HEK293T (cell line): ENCODE measurements at regions not wholly inside any gene's neighbourhood (a gene's known extent, or its start where the extent isn't known, plus 50 kb on each side); places are given as distances from the start of the nearest gene placed in this dataset.
A peak's percentile ranks its signal among the peaks of the same experiment; 100 is the strongest.

Experiments used
- CTCF ChIA-PET: fragments of 350-600 bp; formaldehyde crosslinking; extraction: SDS; loops from one replicate; lab custom pipeline; 2021; ENCODE audit warnings: antibody characterized with exemption, inconsistent platforms; lab: Yijun Ruan, JAX
- POLR2A ChIA-PET: fragments of 350-600 bp; formaldehyde crosslinking; extraction: SDS; loops from one replicate; lab custom pipeline; 2020; ENCODE audit warnings: antibody characterized with exemption, inconsistent platforms; lab: Yijun Ruan, JAX
- DNase-seq: peaks from one replicate; pipeline ENCODE4 v3.0.0; 2012; ENCODE audit warnings: mixed read lengths; ENCODE audit errors: extremely low spot score
- ARNT ChIP-seq: fragments of 450-650 bp; IDR thresholded peaks from 2 replicates; pipeline ENCODE4 v1.6.1; 2017; ENCODE audit warnings: mild to moderate bottlenecking
- BHLHE40 ChIP-seq: fragments of 450-650 bp; IDR thresholded peaks from 2 replicates; pipeline ENCODE4 v1.6.1; 2016; ENCODE audit warnings: mild to moderate bottlenecking, moderate library complexity, borderline replicate concordance
- CTBP1 ChIP-seq: fragments of 450-650 bp; IDR thresholded peaks from 2 replicates; pipeline ENCODE4 v1.6.1; 2016; ENCODE audit warnings: borderline replicate concordance
- ELF4 ChIP-seq: fragments of 450-650 bp; IDR thresholded peaks from 2 replicates; pipeline ENCODE4 v1.6.1; 2017; ENCODE audit warnings: antibody characterized with exemption
- FOXA1 ChIP-seq: fragments of 450-650 bp; IDR thresholded peaks from 2 replicates; pipeline ENCODE4 v1.6.1; 2016; ENCODE audit warnings: mild to moderate bottlenecking
- FOXK2 ChIP-seq: fragments of 450-650 bp; IDR thresholded peaks from 2 replicates; pipeline ENCODE4 v1.6.1; 2016; ENCODE audit warnings: mild to moderate bottlenecking
- FOXM1 ChIP-seq: fragments of 450-650 bp; IDR thresholded peaks from 2 replicates; pipeline ENCODE4 v1.6.1; 2017; ENCODE audit warnings: mild to moderate bottlenecking, borderline replicate concordance
- HDGF ChIP-seq: fragments of 450-650 bp; IDR thresholded peaks from 2 replicates; pipeline ENCODE4 v1.6.1; 2017; ENCODE audit warnings: antibody characterized with exemption, borderline replicate concordance
- L3MBTL2 ChIP-seq: fragments of 450-650 bp; conservative IDR thresholded peaks from 2 replicates; pipeline ENCODE4 v1.6.1; 2016; ENCODE audit warnings: mild to moderate bottlenecking
- LEF1 ChIP-seq: fragments of 450-650 bp; IDR thresholded peaks from 2 replicates; pipeline ENCODE4 v1.6.1; 2017; ENCODE audit warnings: mild to moderate bottlenecking, borderline replicate concordance
- NFRKB ChIP-seq: fragments of 450-650 bp; IDR thresholded peaks from 2 replicates; pipeline ENCODE4 v1.6.1; 2016; ENCODE audit warnings: mild to moderate bottlenecking, moderate library complexity
- PKNOX1 ChIP-seq: fragments of 450-650 bp; IDR thresholded peaks from 2 replicates; pipeline ENCODE4 v1.6.1; 2016
- SP1 ChIP-seq: fragments of 450-650 bp; IDR thresholded peaks from 2 replicates; pipeline ENCODE4 v1.6.1; 2017
- SUZ12 ChIP-seq: fragments of 450-650 bp; IDR thresholded peaks from 2 replicates; pipeline ENCODE4 v1.6.1; 2016; ENCODE audit warnings: mild to moderate bottlenecking
- TARDBP ChIP-seq: fragments of 450-650 bp; IDR thresholded peaks from 2 replicates; pipeline ENCODE4 v1.6.1; 2016
- ZNF384 ChIP-seq: fragments of 450-650 bp; IDR thresholded peaks from 2 replicates; pipeline ENCODE4 v1.6.1; 2016

GRCh38 chr12:66036317-66036716 is 94.2 kb downstream of the LLPH start:
- no peak for DNase-seq
- POLR2A ChIA-PET: no interaction called here
- CTCF ChIA-PET: interaction anchor here (0.6 to 0.8 kb wide), 3 partner anchors 10 to 74 kb away, joined by 3 to 4 read pairs (median 3); no protein-coding TSS in a partner anchor
- TF ChIP-seq PKNOX1: peak; percentile 54; the same call in 1 of the 2 replicates
- no peak for TF ChIP-seq L3MBTL2

DNA sequence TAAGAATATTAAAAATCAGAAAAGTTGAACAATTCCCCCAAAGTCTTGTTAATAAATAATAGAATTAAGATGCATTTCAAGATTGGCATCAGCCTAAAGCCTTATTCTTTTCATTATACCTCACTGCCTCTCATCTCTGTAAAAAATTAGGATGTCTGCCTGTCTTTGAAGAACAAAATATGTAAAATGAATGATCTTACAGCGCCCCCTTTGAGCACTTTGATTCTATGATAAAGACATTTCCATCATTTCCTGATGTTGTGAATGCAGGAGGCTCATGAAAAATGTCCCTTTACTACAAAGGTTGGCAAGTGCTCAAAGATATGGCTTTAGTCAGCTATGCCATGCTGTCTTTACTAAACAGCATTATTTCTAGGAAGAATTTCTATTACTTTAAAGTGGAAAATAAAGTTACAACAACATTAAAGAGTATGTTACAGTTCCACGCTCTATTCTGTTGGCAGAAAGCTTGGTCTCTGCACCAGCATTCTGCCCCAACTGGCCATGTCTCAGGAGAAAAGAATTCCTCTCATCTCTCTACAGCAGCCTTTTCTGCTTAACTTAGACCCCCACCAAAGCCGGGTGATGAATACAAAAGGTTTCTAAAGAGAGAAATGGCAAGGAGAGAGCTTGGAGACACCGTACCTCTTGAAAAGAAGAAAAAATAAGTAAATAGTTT is 95.1 kb downstream of the LLPH start:
- ChIA-PET POLR2A (no interaction called here), CTCF (interaction anchor here (0.6 to 0.8 kb wide), 4 partner anchors 9 to 1504 kb away, joined by 3 to 4 read pairs (median 3); no protein-coding TSS in a partner anchor)
- no peak for DNase-seq
- TF ChIP-seq FOXA1: no peak
- no peak for TF ChIP-seq HDGF
- TF ChIP-seq LEF1: no peak
- no peak for TF ChIP-seq L3MBTL2

DNA sequence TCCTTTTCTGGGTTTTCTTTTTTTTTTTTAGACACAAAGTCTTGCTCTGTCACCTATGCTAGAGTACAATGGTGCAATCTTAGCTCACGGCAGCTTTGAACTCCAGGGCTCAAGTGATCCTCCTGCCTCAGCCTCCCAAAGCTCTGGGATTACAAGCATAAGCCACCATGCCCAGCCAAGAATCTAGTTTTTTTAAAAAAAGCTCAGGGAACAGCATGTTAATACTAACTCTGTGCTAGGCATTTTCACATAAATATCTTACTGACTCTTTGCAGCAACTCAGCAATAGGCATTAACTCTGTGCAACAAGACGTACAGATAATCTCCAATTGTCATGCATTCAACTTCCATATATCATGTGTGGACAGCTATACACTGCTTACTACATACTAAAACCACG is 97.4 kb downstream of the LLPH start:
- TF ChIP-seq SP1 (no peak), ELF4 (no peak), FOXK2 (no peak), PKNOX1 (no peak), LEF1 (no peak), CTBP1 (no peak), ARNT (no peak), TARDBP (no peak), BHLHE40 (no peak)
- ChIA-PET CTCF (interaction anchor here (0.6 kb wide), 1 partner anchor 646 kb away, joined by 4 read pairs; no protein-coding TSS in a partner anchor), POLR2A (no interaction called here)
- DNase-seq: no peak

GRCh38 chr12:66032739-66033138 is 97.8 kb downstream of the LLPH start:
- TF ChIP-seq TARDBP (no peak), FOXM1 (no peak), NFRKB (no peak), L3MBTL2 (no peak), FOXA1 (no peak)
- CTCF ChIA-PET: no interaction called here
- POLR2A ChIA-PET: no interaction called here
- DNase-seq: no peak

DNA sequence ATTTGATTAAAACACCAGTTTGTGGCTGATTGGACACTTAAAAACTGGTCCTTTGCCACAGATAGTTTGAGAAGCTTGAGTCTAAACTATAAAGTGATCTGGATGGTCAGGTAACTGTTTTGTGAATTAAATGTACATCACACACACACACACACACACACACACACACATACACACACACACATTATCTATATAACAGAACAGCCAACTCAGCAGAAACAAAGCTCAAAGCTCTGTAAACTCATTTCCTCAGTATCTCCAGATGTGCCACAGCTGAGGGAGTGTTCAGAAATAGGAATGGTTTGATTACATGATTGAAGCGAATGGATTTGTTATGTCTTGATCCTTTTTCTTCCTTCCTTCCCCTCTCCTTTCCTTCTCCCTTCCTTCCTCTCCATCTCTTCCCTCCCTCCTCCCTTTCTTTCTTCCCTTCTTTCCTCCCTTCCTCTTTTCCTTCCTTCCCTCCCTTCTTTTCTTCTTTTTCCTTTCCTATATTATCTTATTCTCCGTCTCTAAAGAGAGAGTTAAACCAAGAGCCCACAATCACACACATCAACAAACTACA is 100.3 kb downstream of the LLPH start:
- TF ChIP-seq ARNT (no peak), LEF1 (no peak), FOXK2 (no peak), SUZ12 (no peak), PKNOX1 (no peak), CTBP1 (no peak)
- DNase-seq: no peak
- ChIA-PET POLR2A (no interaction called here), CTCF (no interaction called here)

GRCh38 chr12:66028390-66028789 is 102.2 kb downstream of the LLPH start:
- DNase-seq: no peak
- TF ChIP-seq BHLHE40: no peak
- TF ChIP-seq FOXK2: no peak
- TF ChIP-seq FOXM1: no peak
- no peak for TF ChIP-seq FOXA1
- no peak for TF ChIP-seq SUZ12
- TF ChIP-seq CTBP1: no peak
- no peak for TF ChIP-seq HDGF
- no peak for TF ChIP-seq PKNOX1
- TF ChIP-seq ARNT: no peak
- TF ChIP-seq TARDBP: no peak
- TF ChIP-seq ELF4: no peak
- TF ChIP-seq SP1: no peak
- TF ChIP-seq NFRKB: no peak
- TF ChIP-seq LEF1: no peak
- TF ChIP-seq L3MBTL2: no peak
- TF ChIP-seq ZNF384: no peak
- POLR2A ChIA-PET: no interaction called here
- CTCF ChIA-PET: interaction anchor here (1.1 kb wide), 1 partner anchor 16 kb away, joined by 3 read pairs; no protein-coding TSS in a partner anchor
